A549 (cell line): ENCODE measurements at regions not wholly inside any gene's neighbourhood (a gene's known extent, or its start where the extent isn't known, plus 50 kb on each side); places are given as distances from the start of the nearest gene placed in this dataset.

Experiments used
- EP300 ChIP-seq, 2 experiments: fragments of >200 bp; sonication (Bioruptor Twin); formaldehyde crosslinking; IDR thresholded peaks; 2 replicates in 1 of 2; 3 replicates in 1 of 2; pipeline ENCODE4 v1.6.1; 2016 to 2017
- TF ChIP-seq, protein P1 (sequence below): fragments of >200 bp; sonication (Bioruptor Twin); formaldehyde crosslinking; IDR thresholded peaks from 3 replicates; pipeline ENCODE4 v1.5.1; 2016

GRCh38 chr11:112793416-112793815 lies 167.8 kb upstream of the NCAM1 start:
- TF ChIP-seq, protein P1, sequence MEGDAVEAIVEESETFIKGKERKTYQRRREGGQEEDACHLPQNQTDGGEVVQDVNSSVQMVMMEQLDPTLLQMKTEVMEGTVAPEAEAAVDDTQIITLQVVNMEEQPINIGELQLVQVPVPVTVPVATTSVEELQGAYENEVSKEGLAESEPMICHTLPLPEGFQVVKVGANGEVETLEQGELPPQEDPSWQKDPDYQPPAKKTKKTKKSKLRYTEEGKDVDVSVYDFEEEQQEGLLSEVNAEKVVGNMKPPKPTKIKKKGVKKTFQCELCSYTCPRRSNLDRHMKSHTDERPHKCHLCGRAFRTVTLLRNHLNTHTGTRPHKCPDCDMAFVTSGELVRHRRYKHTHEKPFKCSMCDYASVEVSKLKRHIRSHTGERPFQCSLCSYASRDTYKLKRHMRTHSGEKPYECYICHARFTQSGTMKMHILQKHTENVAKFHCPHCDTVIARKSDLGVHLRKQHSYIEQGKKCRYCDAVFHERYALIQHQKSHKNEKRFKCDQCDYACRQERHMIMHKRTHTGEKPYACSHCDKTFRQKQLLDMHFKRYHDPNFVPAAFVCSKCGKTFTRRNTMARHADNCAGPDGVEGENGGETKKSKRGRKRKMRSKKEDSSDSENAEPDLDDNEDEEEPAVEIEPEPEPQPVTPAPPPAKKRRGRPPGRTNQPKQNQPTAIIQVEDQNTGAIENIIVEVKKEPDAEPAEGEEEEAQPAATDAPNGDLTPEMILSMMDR, result no peak
- no peak for TF ChIP-seq EP300 (IDR thresholded peaks at IDR 0.05)
